ENCODE measurements at regions not wholly inside any gene's neighbourhood (a gene's known extent, or its start where the extent isn't known, plus 50 kb on each side); places are given as distances from the start of the nearest gene placed in this dataset.
A peak's percentile ranks its signal among the peaks of the same experiment; 100 is the strongest.

GRCh38 chr3:72461787-72462186 lies 386.5 kb downstream of the SHQ1 start:
- DNase-seq (ENCODE audit: low read depth in 2 of 2): no peak

GRCh38 chr3:72460205-72461174 lies 387.8 kb downstream of the SHQ1 start:
- no peak for DNase-seq (ENCODE audit: low read depth in 2 of 2)

- no peak for DNase-seq (ENCODE audit: low read depth in 2 of 2)
Observed at GRCh38 chr3:72459588-72459987, 388.7 kb downstream of the SHQ1 start.

GRCh38 chr3:72458375-72458774 lies 389.9 kb downstream of the SHQ1 start:
- DNase-seq (ENCODE audit: low read depth in 2 of 2): no peak

- DNase-seq (ENCODE audit: low read depth in 2 of 2): no peak
Observed at GRCh38 chr3:72454441-72454840, 393.8 kb downstream of the SHQ1 start.

- no peak for DNase-seq (ENCODE audit: low read depth in 2 of 2)
Observed at GRCh38 chr3:72453706-72454105, 394.5 kb downstream of the SHQ1 start.

GRCh38 chr3:72452745-72453144 lies 395.5 kb downstream of the SHQ1 start:
- DNase-seq (ENCODE audit: low read depth in 2 of 2): no peak

GRCh38 chr3:72451841-72452240 lies 396.4 kb downstream of the SHQ1 start:
- no peak for DNase-seq (ENCODE audit: low read depth in 2 of 2)

GRCh38 chr3:72449551-72449950 lies 398.7 kb downstream of the SHQ1 start:
- DNase-seq (ENCODE audit: low read depth in 2 of 2): no peak

- no peak for DNase-seq (ENCODE audit: low read depth in 2 of 2)
Observed at GRCh38 chr3:72448858-72449257, 399.4 kb downstream of the SHQ1 start.

- DNase-seq (ENCODE audit: low read depth in 2 of 2): no peak
Observed at GRCh38 chr3:72448375-72448823, 399.8 kb downstream of the SHQ1 start.

- DNase-seq (ENCODE audit: low read depth in 2 of 2): peak; percentile 86 to 88
Observed at GRCh38 chr3:72447059-72447946, 400.9 kb downstream of the SHQ1 start.

- peak; percentile 10 to 18 for DNase-seq (ENCODE audit: low read depth in 2 of 2)
Observed at GRCh38 chr3:72446218-72447058, 401.8 kb downstream of the SHQ1 start, which contains the start of gene RYBP. Gene RYBP, minus strand, starts transcription at chr3:72446621.

- DNase-seq (ENCODE audit: low read depth in 2 of 2): no peak
Observed at GRCh38 chr3:72445827-72446217, 402.4 kb downstream of the SHQ1 start.

GRCh38 chr3:72444656-72445223 lies 403.5 kb downstream of the SHQ1 start:
- no peak for DNase-seq (ENCODE audit: low read depth in 2 of 2)

- DNase-seq (ENCODE audit: low read depth in 2 of 2): no peak
Observed at GRCh38 chr3:72442759-72443158, 405.5 kb downstream of the SHQ1 start.

- no peak for DNase-seq (ENCODE audit: low read depth in 2 of 2)
Observed at GRCh38 chr3:72441284-72441994, 406.8 kb downstream of the SHQ1 start.

- DNase-seq (ENCODE audit: low read depth in 2 of 2): no peak
Observed at GRCh38 chr3:72440491-72440890, 407.8 kb downstream of the SHQ1 start.

GRCh38 chr3:72439321-72440183 lies 408.7 kb downstream of the SHQ1 start:
- no peak for DNase-seq (ENCODE audit: low read depth in 2 of 2)

Measured in stimulated activated CD8-positive, alpha-beta memory T cell treated with anti-CD3 and anti-CD28 coated beads, Interleukin-7, amount 100 ng/mL, for 1 hour (primary cell).